ENCODE measurements at regions not wholly inside any gene's neighbourhood (a gene's known extent, or its start where the extent isn't known, plus 50 kb on each side); places are given as distances from the start of the nearest gene placed in this dataset.

DNA sequence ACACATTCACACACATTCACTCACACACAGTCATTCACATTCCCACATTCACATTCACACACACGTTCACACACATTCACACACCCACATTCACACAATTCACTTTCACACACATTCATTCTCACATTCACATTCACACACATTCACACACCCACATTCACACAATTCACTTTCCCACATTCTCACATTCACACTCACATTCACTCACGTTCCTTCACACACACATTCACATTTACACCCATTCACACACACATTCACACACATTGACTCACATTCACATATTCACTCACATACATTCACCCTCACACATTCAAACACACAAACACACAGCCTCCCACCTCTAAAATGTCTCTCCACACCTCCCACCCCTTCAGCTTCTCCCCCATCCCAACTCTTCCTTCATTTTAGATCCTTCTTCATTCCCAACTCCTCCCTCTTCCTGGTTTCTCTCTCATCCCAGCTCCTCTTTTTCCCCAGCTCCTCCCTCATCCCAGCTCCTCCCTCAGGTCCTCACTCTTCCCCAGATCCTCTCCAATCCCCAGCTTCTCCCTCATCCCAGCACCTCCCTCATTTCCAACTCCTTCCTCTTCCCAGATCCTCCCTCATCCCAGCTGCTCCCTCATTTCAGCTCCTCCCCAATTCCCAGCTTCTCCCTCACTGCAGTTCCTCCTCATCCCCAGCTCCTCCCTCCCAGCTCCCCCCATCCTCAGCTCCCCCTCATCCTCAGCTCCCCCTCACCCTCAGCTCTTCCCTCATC, 111.0 kb downstream of the FAM53A start:
- ATAC-seq (ENCODE audit: insufficient read depth, low read depth) (no peak), DNase-seq (no peak)
- Histone ChIP-seq H3K4me1 (ENCODE audit: insufficient read depth, low read length) (no peaks in the 10 kb centered on the region), H3K4me2 (ENCODE audit: insufficient read depth, low read length) (no peak overlapping the region), H4K20me1 (ENCODE audit: insufficient read depth, low read length) (peaks cover 11% of the 10 kb centered on the region), H3K9me3 (ENCODE audit: insufficient read depth, low read length, severe bottlenecking) (no peaks in the 10 kb centered on the region), H3K9ac (ENCODE audit: low read depth, low read length) (no peak overlapping the region), H3K27me3 (ENCODE audit: insufficient read depth, low read length, poor library complexity) (no peaks in the 10 kb centered on the region), H3K27ac (ENCODE audit: low read length) (no peak overlapping the region), H2AFZ (ENCODE audit: low read depth, low read length) (no peak overlapping the region), H3K79me2 (ENCODE audit: insufficient read depth, low read length) (no peaks in the 10 kb centered on the region), H3K36me3 (ENCODE audit: insufficient read depth, low read length) (no peaks in the 10 kb centered on the region), H3K4me3 (ENCODE audit: low read depth in 1 of 2, low read length in 2 of 2) (no peak overlapping the region)
- no peak for TF ChIP-seq EZH2 (IDR thresholded peaks at IDR 0.05; ENCODE audit: borderline replicate concordance, low read depth, low read length, severe bottlenecking)
- TF ChIP-seq, protein P1, sequence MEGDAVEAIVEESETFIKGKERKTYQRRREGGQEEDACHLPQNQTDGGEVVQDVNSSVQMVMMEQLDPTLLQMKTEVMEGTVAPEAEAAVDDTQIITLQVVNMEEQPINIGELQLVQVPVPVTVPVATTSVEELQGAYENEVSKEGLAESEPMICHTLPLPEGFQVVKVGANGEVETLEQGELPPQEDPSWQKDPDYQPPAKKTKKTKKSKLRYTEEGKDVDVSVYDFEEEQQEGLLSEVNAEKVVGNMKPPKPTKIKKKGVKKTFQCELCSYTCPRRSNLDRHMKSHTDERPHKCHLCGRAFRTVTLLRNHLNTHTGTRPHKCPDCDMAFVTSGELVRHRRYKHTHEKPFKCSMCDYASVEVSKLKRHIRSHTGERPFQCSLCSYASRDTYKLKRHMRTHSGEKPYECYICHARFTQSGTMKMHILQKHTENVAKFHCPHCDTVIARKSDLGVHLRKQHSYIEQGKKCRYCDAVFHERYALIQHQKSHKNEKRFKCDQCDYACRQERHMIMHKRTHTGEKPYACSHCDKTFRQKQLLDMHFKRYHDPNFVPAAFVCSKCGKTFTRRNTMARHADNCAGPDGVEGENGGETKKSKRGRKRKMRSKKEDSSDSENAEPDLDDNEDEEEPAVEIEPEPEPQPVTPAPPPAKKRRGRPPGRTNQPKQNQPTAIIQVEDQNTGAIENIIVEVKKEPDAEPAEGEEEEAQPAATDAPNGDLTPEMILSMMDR (IDR thresholded peaks at IDR 0.05; ENCODE audit: borderline replicate concordance, extremely low read depth, low read length, poor library complexity, severe bottlenecking) = no peak

DNA sequence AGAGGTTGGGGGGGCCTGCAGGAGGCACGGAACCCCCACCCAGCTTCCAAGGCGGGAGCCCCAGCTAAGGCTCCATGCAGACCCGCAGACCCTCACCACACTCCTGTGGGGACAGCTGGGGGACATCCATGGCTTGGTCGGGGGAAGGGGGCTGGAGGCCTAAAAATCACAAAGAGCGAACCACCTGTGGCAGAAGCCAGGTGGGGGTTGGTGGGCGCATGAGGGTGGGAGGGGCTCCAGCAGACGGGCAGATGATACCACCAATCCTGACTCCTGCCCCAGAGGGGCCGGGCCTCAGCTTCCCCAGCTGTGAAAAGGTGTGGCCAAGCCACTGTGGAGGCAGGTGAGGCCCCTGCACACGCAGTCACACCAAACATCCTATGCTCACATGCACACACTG, 111.6 kb downstream of the FAM53A start:
- Histone ChIP-seq H3K27me3 (ENCODE audit: insufficient read depth, low read length, poor library complexity) (no peaks in the 10 kb centered on the region), H2AFZ (ENCODE audit: low read depth, low read length) (no peak overlapping the region), H3K79me2 (ENCODE audit: insufficient read depth, low read length) (no peaks in the 10 kb centered on the region), H3K4me2 (ENCODE audit: insufficient read depth, low read length) (no peak overlapping the region), H3K36me3 (ENCODE audit: insufficient read depth, low read length) (no peaks in the 10 kb centered on the region), H3K4me3 (ENCODE audit: low read depth in 1 of 2, low read length in 2 of 2) (no peak overlapping the region), H3K4me1 (ENCODE audit: insufficient read depth, low read length) (no peaks in the 10 kb centered on the region), H3K9ac (ENCODE audit: low read depth, low read length) (no peak overlapping the region), H3K9me3 (ENCODE audit: insufficient read depth, low read length, severe bottlenecking) (no peaks in the 10 kb centered on the region), H3K27ac (ENCODE audit: low read length) (no peak overlapping the region), H4K20me1 (ENCODE audit: insufficient read depth, low read length) (peaks cover 11% of the 10 kb centered on the region)
- TF ChIP-seq, protein P1 (IDR thresholded peaks at IDR 0.05; ENCODE audit: borderline replicate concordance, extremely low read depth, low read length, poor library complexity, severe bottlenecking) = no peak
- TF ChIP-seq EZH2 (IDR thresholded peaks at IDR 0.05; ENCODE audit: borderline replicate concordance, low read depth, low read length, severe bottlenecking) = no peak
- ATAC-seq (ENCODE audit: insufficient read depth, low read depth) (no peak), DNase-seq (no peak)

DNA sequence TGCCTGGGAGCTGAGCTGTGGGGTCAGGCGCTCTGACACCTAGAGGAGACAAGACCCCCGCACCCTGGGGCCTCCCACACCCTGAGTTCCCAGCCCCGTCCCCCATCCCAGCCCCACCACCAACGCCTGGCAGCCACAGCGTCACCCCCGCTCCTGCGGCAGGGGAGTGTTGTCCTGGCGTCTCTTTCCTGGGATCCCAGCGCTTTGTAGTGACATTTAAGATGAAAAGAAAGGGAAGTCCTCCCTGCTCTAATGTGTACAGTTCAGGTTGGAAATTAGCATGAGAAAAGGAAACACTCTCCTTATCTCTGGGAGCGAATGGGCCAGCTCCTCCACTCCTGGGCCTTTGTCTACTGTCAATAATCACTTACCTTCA, 112.1 kb downstream of the FAM53A start:
- ATAC-seq (ENCODE audit: insufficient read depth, low read depth) (no peak), DNase-seq (no peak)
- Histone ChIP-seq H3K27me3 (ENCODE audit: insufficient read depth, low read length, poor library complexity) (no peaks in the 10 kb centered on the region), H3K4me1 (ENCODE audit: insufficient read depth, low read length) (no peaks in the 10 kb centered on the region), H3K36me3 (ENCODE audit: insufficient read depth, low read length) (no peaks in the 10 kb centered on the region), H4K20me1 (ENCODE audit: insufficient read depth, low read length) (peaks cover 11% of the 10 kb centered on the region), H3K4me2 (ENCODE audit: insufficient read depth, low read length) (no peak overlapping the region), H3K9me3 (ENCODE audit: insufficient read depth, low read length, severe bottlenecking) (no peaks in the 10 kb centered on the region), H3K79me2 (ENCODE audit: insufficient read depth, low read length) (no peaks in the 10 kb centered on the region), H2AFZ (ENCODE audit: low read depth, low read length) (no peak overlapping the region), H3K27ac (ENCODE audit: low read length) (no peak overlapping the region), H3K4me3 (ENCODE audit: low read depth in 1 of 2, low read length in 2 of 2) (no peak overlapping the region), H3K9ac (ENCODE audit: low read depth, low read length) (no peak overlapping the region)
- no peak for TF ChIP-seq EZH2 (IDR thresholded peaks at IDR 0.05; ENCODE audit: borderline replicate concordance, low read depth, low read length, severe bottlenecking)
- TF ChIP-seq, protein P1 (IDR thresholded peaks at IDR 0.05; ENCODE audit: borderline replicate concordance, extremely low read depth, low read length, poor library complexity, severe bottlenecking) = no peak
